ENCODE measurements at regions not wholly inside any gene's neighbourhood (a gene's known extent, or its start where the extent isn't known, plus 50 kb on each side); places are given as distances from the start of the nearest gene placed in this dataset.

GRCh38 chr12:19925841-19926240 lies 442.5 kb upstream of the PDE3A start:
- peaks cover 0 to 12% (median 1%) of the 10 kb centered on the region in 4 donors for H3K4me1 ChIP-seq

GRCh38 chr12:19926266-19926665 lies 442.1 kb upstream of the PDE3A start:
- no peak overlapping the region for H3K27ac ChIP-seq
- no peaks in the 10 kb centered on the region for H3K9me3 ChIP-seq
- no peak for DNase-seq
- H3K4me3 ChIP-seq = no peak overlapping the region
- peaks cover 0 to 12% (median 1%) of the 10 kb centered on the region in 4 donors for H3K4me1 ChIP-seq
- TF ChIP-seq CTCF (IDR thresholded peaks at IDR 0.05) = no peak
- H3K36me3 ChIP-seq = no peaks in the 10 kb centered on the region
- intact Hi-C loops (cut with DNase I; ENCODE audit: low total_unique reads) = no loop called here
- H3K27me3 ChIP-seq = no peaks in the 10 kb centered on the region

More at GRCh38 chr12:19925841-19926240, 442.5 kb upstream of the PDE3A start:
- intact Hi-C loops (cut with DNase I; ENCODE audit: low total_unique reads) = no loop called here
- TF ChIP-seq CTCF (IDR thresholded peaks at IDR 0.05) = no peak
- H3K4me3 ChIP-seq = no peak overlapping the region
- no peaks in the 10 kb centered on the region for H3K9me3 ChIP-seq
- H3K27ac ChIP-seq = no peak overlapping the region
- H3K36me3 ChIP-seq = no peaks in the 10 kb centered on the region
- H3K27me3 ChIP-seq = no peaks in the 10 kb centered on the region
- no peak for DNase-seq

- H3K4me1 ChIP-seq = peaks cover 0 to 12% (median 1%) of the 10 kb centered on the region in 4 donors
- TF ChIP-seq CTCF (IDR thresholded peaks at IDR 0.05) = no peak
- DNase-seq = no peak
- no peak overlapping the region for H3K4me3 ChIP-seq
- no peak overlapping the region for H3K27ac ChIP-seq
- H3K36me3 ChIP-seq = no peaks in the 10 kb centered on the region
- intact Hi-C loops (cut with DNase I; ENCODE audit: low total_unique reads) = no loop called here
- H3K9me3 ChIP-seq = no peaks in the 10 kb centered on the region
- no peaks in the 10 kb centered on the region for H3K27me3 ChIP-seq
Measured at GRCh38 chr12:19927661-19928060, 440.7 kb upstream of the PDE3A start.

- no peak for DNase-seq
- Histone ChIP-seq H3K4me3 (no peak overlapping the region), H3K9me3 (no peaks in the 10 kb centered on the region), H3K27me3 (no peaks in the 10 kb centered on the region), H3K4me1 (peaks cover 0 to 3% (median 0%) of the 10 kb centered on the region in 4 donors), H3K36me3 (peaks cover 0 to 6% (median 0%) of the 10 kb centered on the region in 3 donors), H3K27ac (no peak overlapping the region)
- TF ChIP-seq CTCF (IDR thresholded peaks at IDR 0.05) = no peak
- intact Hi-C loops (cut with DNase I; ENCODE audit: low total_unique reads) = no loop called here
Measured at GRCh38 chr12:19932413-19932812, 435.9 kb upstream of the PDE3A start.

- Histone ChIP-seq H3K4me1 (no peaks in the 10 kb centered on the region), H3K9me3 (no peaks in the 10 kb centered on the region), H3K27me3 (no peaks in the 10 kb centered on the region), H3K27ac (no peak overlapping the region), H3K36me3 (peaks cover 0 to 6% (median 0%) of the 10 kb centered on the region in 3 donors), H3K4me3 (no peak overlapping the region)
- TF ChIP-seq CTCF (IDR thresholded peaks at IDR 0.05) = no peak
- intact Hi-C loops (cut with DNase I; ENCODE audit: low total_unique reads) = no loop called here
- no peak for DNase-seq
Measured at GRCh38 chr12:19933924-19934323, 434.4 kb upstream of the PDE3A start.

- Histone ChIP-seq H3K27ac (no peak overlapping the region), H3K27me3 (no peaks in the 10 kb centered on the region), H3K9me3 (no peaks in the 10 kb centered on the region), H3K4me3 (no peak overlapping the region), H3K36me3 (peaks cover 0 to 6% (median 0%) of the 10 kb centered on the region in 3 donors), H3K4me1 (no peaks in the 10 kb centered on the region)
- TF ChIP-seq CTCF (IDR thresholded peaks at IDR 0.05) = no peak
- DNase-seq = no peak
- intact Hi-C loops (cut with DNase I; ENCODE audit: low total_unique reads) = no loop called here
Measured at GRCh38 chr12:19937161-19937560, 431.2 kb upstream of the PDE3A start.
